ENCODE measurements at regions not wholly inside any gene's neighbourhood (a gene's known extent, or its start where the extent isn't known, plus 50 kb on each side); places are given as distances from the start of the nearest gene placed in this dataset.
A peak's percentile ranks its signal among the peaks of the same experiment; 100 is the strongest.

DNA sequence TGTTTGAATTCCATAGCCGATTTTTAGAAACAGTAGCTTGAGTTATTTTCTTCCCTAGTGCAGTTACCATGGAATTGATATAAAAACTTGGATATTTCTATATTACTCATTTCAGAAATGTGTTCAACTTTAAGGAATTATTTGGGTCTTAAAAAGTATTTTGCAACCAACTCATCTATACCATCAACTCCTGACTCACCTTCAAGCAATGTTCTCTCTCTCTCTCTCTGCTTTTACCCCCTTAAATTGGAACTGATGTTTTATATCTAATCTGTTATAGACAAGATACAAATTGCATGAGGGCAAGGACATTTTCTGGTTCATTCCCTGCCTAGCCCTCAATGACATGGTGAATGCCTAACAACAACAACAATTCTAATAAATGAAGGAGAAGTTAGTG, 214.7 kb upstream of the NRIP1 start:
- Mint-ChIP-seq H3K4me1 (ENCODE audit: low read depth, unreplicated experiment) (peaks cover 11% of the 10 kb centered on the region), H3K36me3 (ENCODE audit: low read depth, unreplicated experiment) (no peaks in the 10 kb centered on the region), H3K9me3 (ENCODE audit: unreplicated experiment) (no peaks in the 10 kb centered on the region), H3K27ac (ENCODE audit: unreplicated experiment) (no peak overlapping the region), H3K27me3 (ENCODE audit: low read depth, unreplicated experiment) (no peaks in the 10 kb centered on the region), H3K4me3 (ENCODE audit: unreplicated experiment) (no peak overlapping the region)
- H3K9ac ChIP-seq (ENCODE audit: low read length) = no peak overlapping the region
- no peak overlapping the region for H3K27ac ChIP-seq (ENCODE audit: low read depth, low read length)
- DNase-seq (ENCODE audit: low read depth) = no peak
- no peak for FAIRE-seq
- no peaks in the 10 kb centered on the region for H3K9me3 ChIP-seq (ENCODE audit: insufficient read depth, low read depth, low read length)
- H2AFZ ChIP-seq (ENCODE audit: low read depth, low read length) = no peak overlapping the region
- no peak overlapping the region for H3K4me3 ChIP-seq (ENCODE audit: insufficient read depth, low read depth, low read length)
- H3K27me3 ChIP-seq (ENCODE audit: insufficient read depth, low read length) = no peaks in the 10 kb centered on the region
- TF ChIP-seq EZH2 (IDR thresholded peaks at IDR 0.05; ENCODE audit: insufficient read depth, low read length) = no peak
- TF ChIP-seq, protein P1, sequence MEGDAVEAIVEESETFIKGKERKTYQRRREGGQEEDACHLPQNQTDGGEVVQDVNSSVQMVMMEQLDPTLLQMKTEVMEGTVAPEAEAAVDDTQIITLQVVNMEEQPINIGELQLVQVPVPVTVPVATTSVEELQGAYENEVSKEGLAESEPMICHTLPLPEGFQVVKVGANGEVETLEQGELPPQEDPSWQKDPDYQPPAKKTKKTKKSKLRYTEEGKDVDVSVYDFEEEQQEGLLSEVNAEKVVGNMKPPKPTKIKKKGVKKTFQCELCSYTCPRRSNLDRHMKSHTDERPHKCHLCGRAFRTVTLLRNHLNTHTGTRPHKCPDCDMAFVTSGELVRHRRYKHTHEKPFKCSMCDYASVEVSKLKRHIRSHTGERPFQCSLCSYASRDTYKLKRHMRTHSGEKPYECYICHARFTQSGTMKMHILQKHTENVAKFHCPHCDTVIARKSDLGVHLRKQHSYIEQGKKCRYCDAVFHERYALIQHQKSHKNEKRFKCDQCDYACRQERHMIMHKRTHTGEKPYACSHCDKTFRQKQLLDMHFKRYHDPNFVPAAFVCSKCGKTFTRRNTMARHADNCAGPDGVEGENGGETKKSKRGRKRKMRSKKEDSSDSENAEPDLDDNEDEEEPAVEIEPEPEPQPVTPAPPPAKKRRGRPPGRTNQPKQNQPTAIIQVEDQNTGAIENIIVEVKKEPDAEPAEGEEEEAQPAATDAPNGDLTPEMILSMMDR (IDR thresholded peaks at IDR 0.05; ENCODE audit: insufficient read depth, low read depth, low read length) = no peak
- H4K20me1 ChIP-seq (ENCODE audit: insufficient read depth, low read length) = no peaks in the 10 kb centered on the region
- no peaks in the 10 kb centered on the region for H3K79me2 ChIP-seq (ENCODE audit: insufficient read depth, low read length)
- H3K4me2 ChIP-seq (ENCODE audit: low read length) = no peak overlapping the region
- H3K4me1 ChIP-seq (ENCODE audit: insufficient read depth, low read length) = no peaks in the 10 kb centered on the region
- H3K36me3 ChIP-seq (ENCODE audit: insufficient read depth, low read length) = no peaks in the 10 kb centered on the region

DNA sequence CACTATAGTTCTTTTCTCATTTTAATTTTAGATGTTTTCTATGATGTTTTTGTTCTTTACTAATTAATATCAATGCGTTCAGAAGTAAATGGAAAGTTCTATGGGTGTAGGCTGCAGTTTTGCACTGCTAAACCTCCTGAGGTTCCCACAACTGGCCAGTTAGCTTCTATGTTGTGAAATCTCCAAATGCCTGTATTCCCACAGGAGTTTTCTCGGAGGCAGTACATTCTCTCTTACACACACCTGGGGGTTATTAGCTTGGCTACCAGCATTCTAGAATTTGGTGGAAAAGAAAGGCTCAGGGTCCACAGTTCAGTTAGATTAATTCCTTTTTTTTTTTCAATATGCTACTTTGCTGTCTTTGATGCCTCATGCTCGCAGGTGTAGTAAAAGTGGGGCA, 216.9 kb upstream of the NRIP1 start:
- DNase-seq (ENCODE audit: low read depth) (no peak), FAIRE-seq (no peak)
- H3K4me3 Mint-ChIP-seq (ENCODE audit: unreplicated experiment) = no peak overlapping the region
- no peaks in the 10 kb centered on the region for H3K9me3 Mint-ChIP-seq (ENCODE audit: unreplicated experiment)
- H3K27me3 Mint-ChIP-seq (ENCODE audit: low read depth, unreplicated experiment) = no peaks in the 10 kb centered on the region
- no peak overlapping the region for H3K9ac ChIP-seq (ENCODE audit: low read length)
- no peaks in the 10 kb centered on the region for H3K4me1 ChIP-seq (ENCODE audit: insufficient read depth, low read length)
- H4K20me1 ChIP-seq (ENCODE audit: insufficient read depth, low read length) = no peaks in the 10 kb centered on the region
- no peaks in the 10 kb centered on the region for H3K27me3 ChIP-seq (ENCODE audit: insufficient read depth, low read length)
- peaks cover 7% of the 10 kb centered on the region for H3K4me1 Mint-ChIP-seq (ENCODE audit: low read depth, unreplicated experiment)
- H3K9me3 ChIP-seq (ENCODE audit: insufficient read depth, low read depth, low read length) = no peaks in the 10 kb centered on the region
- TF ChIP-seq, protein P1 (IDR thresholded peaks at IDR 0.05; ENCODE audit: insufficient read depth, low read depth, low read length) = no peak
- TF ChIP-seq EZH2 (IDR thresholded peaks at IDR 0.05; ENCODE audit: insufficient read depth, low read length) = no peak
- no peaks in the 10 kb centered on the region for H3K79me2 ChIP-seq (ENCODE audit: insufficient read depth, low read length)
- no peak overlapping the region for H3K4me2 ChIP-seq (ENCODE audit: low read length)
- no peak overlapping the region for H3K4me3 ChIP-seq (ENCODE audit: insufficient read depth, low read depth, low read length)
- H2AFZ ChIP-seq (ENCODE audit: low read depth, low read length) = no peak overlapping the region
- no peaks in the 10 kb centered on the region for H3K36me3 ChIP-seq (ENCODE audit: insufficient read depth, low read length)
- no peak overlapping the region for H3K27ac ChIP-seq (ENCODE audit: low read depth, low read length)
- H3K27ac Mint-ChIP-seq (ENCODE audit: unreplicated experiment) = no peak overlapping the region
- H3K36me3 Mint-ChIP-seq (ENCODE audit: low read depth, unreplicated experiment) = no peaks in the 10 kb centered on the region

DNA sequence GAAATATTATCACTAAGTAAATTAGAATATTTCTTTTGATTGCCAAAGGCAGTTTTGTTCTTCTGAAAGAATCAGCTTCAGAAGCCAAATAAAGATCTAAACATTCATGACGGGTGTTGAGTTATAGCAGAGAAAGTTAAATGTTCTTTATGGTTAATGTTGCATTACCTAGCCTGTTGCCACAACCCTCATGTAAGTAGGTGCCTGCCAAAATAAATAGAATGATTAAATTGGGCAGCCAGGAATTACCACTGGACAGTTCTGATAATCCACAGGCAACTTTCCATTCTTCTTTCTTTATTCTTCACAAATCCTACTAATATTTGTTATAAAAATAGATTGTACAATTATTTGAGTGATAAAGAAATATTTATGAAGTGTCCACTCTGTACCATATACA, 217.9 kb upstream of the NRIP1 start:
- H3K9me3 Mint-ChIP-seq (ENCODE audit: unreplicated experiment) = no peaks in the 10 kb centered on the region
- DNase-seq (ENCODE audit: low read depth) (peak; percentile 14), FAIRE-seq (no peak)
- Histone ChIP-seq H3K27ac (ENCODE audit: low read depth, low read length) (no peak overlapping the region), H3K4me1 (ENCODE audit: insufficient read depth, low read length) (no peaks in the 10 kb centered on the region), H3K27me3 (ENCODE audit: insufficient read depth, low read length) (no peaks in the 10 kb centered on the region), H2AFZ (ENCODE audit: low read depth, low read length) (no peak overlapping the region), H3K4me3 (ENCODE audit: insufficient read depth, low read depth, low read length) (no peak overlapping the region), H3K4me2 (ENCODE audit: low read length) (no peak overlapping the region), H3K36me3 (ENCODE audit: insufficient read depth, low read length) (no peaks in the 10 kb centered on the region), H3K9me3 (ENCODE audit: insufficient read depth, low read depth, low read length) (no peaks in the 10 kb centered on the region), H3K79me2 (ENCODE audit: insufficient read depth, low read length) (no peaks in the 10 kb centered on the region), H4K20me1 (ENCODE audit: insufficient read depth, low read length) (no peaks in the 10 kb centered on the region), H3K9ac (ENCODE audit: low read length) (no peak overlapping the region)
- H3K27ac Mint-ChIP-seq (ENCODE audit: unreplicated experiment) = no peak overlapping the region
- H3K4me3 Mint-ChIP-seq (ENCODE audit: unreplicated experiment) = no peak overlapping the region
- TF ChIP-seq, protein P1 (IDR thresholded peaks at IDR 0.05; ENCODE audit: insufficient read depth, low read depth, low read length) = no peak
- no peak for TF ChIP-seq EZH2 (IDR thresholded peaks at IDR 0.05; ENCODE audit: insufficient read depth, low read length)
- no peaks in the 10 kb centered on the region for H3K27me3 Mint-ChIP-seq (ENCODE audit: low read depth, unreplicated experiment)
- no peaks in the 10 kb centered on the region for H3K36me3 Mint-ChIP-seq (ENCODE audit: low read depth, unreplicated experiment)
- H3K4me1 Mint-ChIP-seq (ENCODE audit: low read depth, unreplicated experiment) = peaks cover 4% of the 10 kb centered on the region

All from astrocyte (in vitro differentiated cells and primary cell).